Testis (tissue), 2 donors: ENCODE measurements at regions not wholly inside any gene's neighbourhood (a gene's known extent, or its start where the extent isn't known, plus 50 kb on each side); places are given as distances from the start of the nearest gene placed in this dataset.

Experiments used
- DNase-seq: peaks from one replicate; pipeline ENCODE4 v3.0.0-alpha.2; 2019
- H3K27ac ChIP-seq, 2 donors: fragments of 200-600 bp; sonication (generic); one replicate each; pipeline ENCODE4 v1.5.1; 2019
- H3K27me3 ChIP-seq: fragments of 200-600 bp; sonication (generic); one replicate; pipeline ENCODE4 v1.5.1; 2019
- H3K36me3 ChIP-seq: fragments of 200-600 bp; sonication (generic); one replicate; pipeline ENCODE4 v1.5.1; 2017; ENCODE audit warnings: low read depth; ENCODE audit errors: missing control alignments
- H3K4me1 ChIP-seq: fragments of 200-600 bp; sonication (generic); one replicate; pipeline ENCODE4 v1.5.1; 2019
- H3K4me3 ChIP-seq, 2 donors: fragments of 200-600 bp; sonication (generic); one replicate each; pipeline ENCODE4 v1.5.1; 2017 to 2019
- H3K9me3 ChIP-seq: fragments of 200-600 bp; sonication (generic); one replicate; pipeline ENCODE4 v1.5.1; 2017
- CTCF ChIP-seq, 3 experiments: fragments of 450-650 bp in 2 of 3; fragments of 200-600 bp in 1 of 3; sonication (generic) in 1 of 3; IDR thresholded peaks; one replicate each; pipeline ENCODE4 v1.5.1; 2016 to 2019; ENCODE audit warnings: antibody characterized with exemption in 3 of 3, mild to moderate bottlenecking in 2 of 3, moderate library complexity in 1 of 3
- POLR2A ChIP-seq: fragments of 450-650 bp; IDR thresholded peaks from one replicate; pipeline ENCODE4 v1.6.1; 2017; ENCODE audit warnings: antibody characterized with exemption, mild to moderate bottlenecking, moderate library complexity
- WGBS, 2 donors: methylation state at CpG; one replicate each; pipeline ENCODE4 v1.1.5; 2018; 5-methylcytosine and 5-hydroxymethylcytosine counted together
- intact Hi-C: fragments of 100-400 bp; cut with DNase I; formaldehyde crosslinking; loops from one replicate; pipeline ENCODE4 v1.15.1; 2023; ENCODE audit warnings: low total_unique reads

GRCh38 chr4:149031399-149031798, 589.2 kb upstream of the NR3C2 start:
- H3K27ac ChIP-seq, result no peak overlapping the region
- no peak overlapping the region for H3K4me3 ChIP-seq
- no peaks in the 10 kb centered on the region for H3K9me3 ChIP-seq
- H3K36me3 ChIP-seq, result no peaks in the 10 kb centered on the region
- H3K4me1 ChIP-seq, result no peaks in the 10 kb centered on the region
- intact Hi-C loops, result no loop called here
- DNase-seq, result peak; percentile 27
- TF ChIP-seq CTCF (IDR thresholded peaks at IDR 0.05), result peak in 2 of 3 experiments; percentile 22 to 28
- no peak for TF ChIP-seq POLR2A
- no peaks in the 10 kb centered on the region for H3K27me3 ChIP-seq

- no peaks in the 10 kb centered on the region for H3K27me3 ChIP-seq
- DNase-seq, result no peak
- no peak overlapping the region for H3K4me3 ChIP-seq
- H3K27ac ChIP-seq, result no peak overlapping the region
- TF ChIP-seq POLR2A (no peak), CTCF (IDR thresholded peaks at IDR 0.05) (no peak)
- H3K9me3 ChIP-seq, result no peaks in the 10 kb centered on the region
- H3K4me1 ChIP-seq, result no peaks in the 10 kb centered on the region
- intact Hi-C loops, result no loop called here
- WGBS, 2 donors, result 92 to 94% methylated on average over 4 of the region's 4 CpGs
- H3K36me3 ChIP-seq, result no peaks in the 10 kb centered on the region
Observed at GRCh38 chr4:149029056-149029651, 586.9 kb upstream of the NR3C2 start.

GRCh38 chr4:149026696-149027095, 584.5 kb upstream of the NR3C2 start:
- no peaks in the 10 kb centered on the region for H3K9me3 ChIP-seq
- H3K4me1 ChIP-seq, result no peaks in the 10 kb centered on the region
- no peak overlapping the region for H3K4me3 ChIP-seq
- WGBS, 2 donors, result 48 to 53% methylated on average over 2 of the region's 2 CpGs
- TF ChIP-seq POLR2A, result no peak
- no peak for TF ChIP-seq CTCF (IDR thresholded peaks at IDR 0.05)
- no peaks in the 10 kb centered on the region for H3K27me3 ChIP-seq
- no peak overlapping the region for H3K27ac ChIP-seq
- intact Hi-C loops, result no loop called here
- H3K36me3 ChIP-seq, result no peaks in the 10 kb centered on the region
- DNase-seq, result no peak

GRCh38 chr4:149017002-149017734, 575.0 kb upstream of the NR3C2 start:
- no peaks in the 10 kb centered on the region for H3K9me3 ChIP-seq
- intact Hi-C loops, result no loop called here
- no peak for DNase-seq
- WGBS, 2 donors, result 81 to 89% methylated on average over 6 of the region's 6 CpGs
- H3K27me3 ChIP-seq, result no peaks in the 10 kb centered on the region
- no peak overlapping the region for H3K27ac ChIP-seq
- TF ChIP-seq CTCF (IDR thresholded peaks at IDR 0.05) (no peak), POLR2A (no peak)
- H3K4me3 ChIP-seq, result no peak overlapping the region
- H3K4me1 ChIP-seq, result no peaks in the 10 kb centered on the region
- H3K36me3 ChIP-seq, result no peaks in the 10 kb centered on the region

- 91 to 93% methylated on average over 2 of the region's 2 CpGs for WGBS, 2 donors
- no peak overlapping the region for H3K4me3 ChIP-seq
- intact Hi-C loops, result no loop called here
Observed at GRCh38 chr4:149009223-149009622, 567.0 kb upstream of the NR3C2 start.

More at GRCh38 chr4:149009223-149009622, 567.0 kb upstream of the NR3C2 start:
- H3K9me3 ChIP-seq, result no peaks in the 10 kb centered on the region
- DNase-seq, result no peak
- no peaks in the 10 kb centered on the region for H3K4me1 ChIP-seq
- no peaks in the 10 kb centered on the region for H3K36me3 ChIP-seq
- no peak overlapping the region for H3K27ac ChIP-seq
- H3K27me3 ChIP-seq, result no peaks in the 10 kb centered on the region
- no peak for TF ChIP-seq POLR2A
